ENCODE measurements at regions not wholly inside any gene's neighbourhood (a gene's known extent, or its start where the extent isn't known, plus 50 kb on each side); places are given as distances from the start of the nearest gene placed in this dataset.

- TF ChIP-seq EZH2 (IDR thresholded peaks at IDR 0.05; ENCODE audit: borderline replicate concordance) = no peak
- TF ChIP-seq CTCF (IDR thresholded peaks at IDR 0.05; ENCODE audit: poor library complexity) = no peak
These were observed 174.7 kb upstream of the FAT1 start for GRCh38 chr4:186898367-186898766.

Measured in hepatocyte (in vitro differentiated cells).